ENCODE measurements at regions not wholly inside any gene's neighbourhood (a gene's known extent, or its start where the extent isn't known, plus 50 kb on each side); places are given as distances from the start of the nearest gene placed in this dataset.

- DNase-seq, result no peak
Observed at GRCh38 chr5:24272741-24273140, 372.0 kb downstream of the CDH10 start.

- no peak for DNase-seq
Observed at GRCh38 chr5:24280215-24280614, 364.6 kb downstream of the CDH10 start.

- DNase-seq, result no peak
Observed at GRCh38 chr5:24281818-24282217, 363.0 kb downstream of the CDH10 start.

GRCh38 chr5:24289582-24290335 lies 355.0 kb downstream of the CDH10 start:
- DNase-seq, result no peak

- no peak for DNase-seq
Observed at GRCh38 chr5:24290536-24290935, 354.2 kb downstream of the CDH10 start.

GRCh38 chr5:24291916-24292315 lies 352.9 kb downstream of the CDH10 start:
- DNase-seq, result no peak

GRCh38 chr5:24294333-24294732 lies 350.4 kb downstream of the CDH10 start:
- no peak for DNase-seq

GRCh38 chr5:24314106-24314505 lies 330.7 kb downstream of the CDH10 start:
- no peak for DNase-seq

GRCh38 chr5:24320643-24321042 lies 324.1 kb downstream of the CDH10 start:
- DNase-seq, result no peak

GRCh38 chr5:24325306-24325832 lies 319.4 kb downstream of the CDH10 start:
- DNase-seq, result no peak

- DNase-seq, result no peak
Observed at GRCh38 chr5:24331531-24331930, 313.2 kb downstream of the CDH10 start.

GRCh38 chr5:24347158-24347557 lies 297.6 kb downstream of the CDH10 start:
- peak; percentile 45 for DNase-seq

- no peak for DNase-seq
Observed at GRCh38 chr5:24351285-24351684, 293.5 kb downstream of the CDH10 start.

- DNase-seq, result no peak
Observed at GRCh38 chr5:24353016-24353415, 291.8 kb downstream of the CDH10 start.

GRCh38 chr5:24353611-24354010 lies 291.2 kb downstream of the CDH10 start:
- DNase-seq, result peak; percentile 26

- DNase-seq, result no peak
Observed at GRCh38 chr5:24363789-24364481, 280.8 kb downstream of the CDH10 start.

GRCh38 chr5:24364711-24365110 lies 280.1 kb downstream of the CDH10 start:
- DNase-seq, result no peak

- DNase-seq, result no peak
Observed at GRCh38 chr5:24365406-24365805, 279.4 kb downstream of the CDH10 start.

- DNase-seq, result no peak
Observed at GRCh38 chr5:24367216-24367615, 277.6 kb downstream of the CDH10 start.

GRCh38 chr5:24368115-24368514 lies 276.7 kb downstream of the CDH10 start:
- no peak for DNase-seq

- DNase-seq, result no peak
Observed at GRCh38 chr5:24376210-24376609, 268.6 kb downstream of the CDH10 start.

GRCh38 chr5:24376616-24377015 lies 268.2 kb downstream of the CDH10 start:
- no peak for DNase-seq

- DNase-seq, result peak; percentile 26
Observed at GRCh38 chr5:24381861-24382489, 262.8 kb downstream of the CDH10 start.

- DNase-seq, result no peak
Observed at GRCh38 chr5:24385070-24385469, 259.7 kb downstream of the CDH10 start.

All from NCI-H446 treated with DMSO at 0.1 percent for 48 hours (cell line).